Spinal cord (tissue), 9 donors: ENCODE measurements at regions not wholly inside any gene's neighbourhood (a gene's known extent, or its start where the extent isn't known, plus 50 kb on each side); places are given as distances from the start of the nearest gene placed in this dataset.

Experiments used
- DNase-seq, 6 donors: peaks; one replicate each; pipeline versions ENCODE4 v3.0.0 to v3.0.0-alpha.2; 2013 to 2015; ENCODE audit warnings: low spot score in 6 of 6, low read depth in 4 of 6
- H3K27ac ChIP-seq: one replicate; pipeline ENCODE4 v1.5.1; 2013; ENCODE audit warnings: low read depth, low read length, control low read depth
- H3K27me3 ChIP-seq: one replicate; pipeline ENCODE4 v1.6.1; 2013; ENCODE audit warnings: low read length; ENCODE audit not compliant: control insufficient read depth, insufficient read depth
- H3K36me3 ChIP-seq: one replicate; pipeline ENCODE4 v1.6.1; 2013; ENCODE audit warnings: low read length; ENCODE audit not compliant: control insufficient read depth, insufficient read depth
- H3K4me1 ChIP-seq: one replicate; pipeline ENCODE4 v1.6.1; 2013; ENCODE audit warnings: low read length; ENCODE audit not compliant: control insufficient read depth, insufficient read depth
- H3K4me3 ChIP-seq: one replicate; pipeline ENCODE4 v1.5.1; 2013; ENCODE audit warnings: low read depth, low read length, control low read depth
- H3K9me3 ChIP-seq: one replicate; pipeline ENCODE4 v1.6.1; 2013; ENCODE audit warnings: low read length; ENCODE audit not compliant: control insufficient read depth, insufficient read depth
- WGBS: methylation state at CpG from one replicate; pipeline ENCODE4 v1.1.5; 2013; ENCODE audit warnings: missing lambda C conversion rate; ENCODE audit not compliant: insufficient coverage; 5-methylcytosine and 5-hydroxymethylcytosine counted together
- donor health status: healthy.

DNA sequence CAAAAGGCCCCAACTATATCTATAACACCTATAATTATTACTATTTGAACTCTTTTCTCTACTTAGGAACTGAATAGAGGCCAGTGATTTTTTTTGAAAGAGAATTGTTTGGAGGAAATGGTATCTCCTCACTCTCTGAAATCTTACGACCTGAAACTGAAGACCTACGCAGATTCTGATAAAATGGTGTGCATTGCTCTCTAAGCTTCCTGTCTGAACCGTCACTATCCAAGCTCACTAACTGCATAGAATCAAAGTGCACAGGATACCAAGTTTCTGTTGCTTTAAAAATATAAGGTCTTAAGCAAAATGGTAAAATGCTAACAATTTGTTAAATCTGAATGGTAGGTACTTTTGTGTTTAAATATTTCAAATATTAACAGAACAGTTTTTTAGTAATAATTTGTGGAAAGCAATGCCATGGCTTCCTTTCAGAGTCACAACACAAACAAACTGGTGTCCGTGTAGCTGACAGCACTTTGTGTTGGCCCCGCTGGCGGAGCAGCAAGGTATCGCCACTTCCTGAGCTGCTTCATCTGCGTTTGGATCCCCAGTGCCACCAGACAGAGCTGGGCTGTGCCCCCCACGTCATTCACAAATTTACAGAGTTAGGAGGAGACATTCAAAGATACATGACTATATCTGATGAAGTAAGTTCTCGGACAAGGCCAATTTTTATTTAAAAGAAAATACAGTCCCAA lies 313.9 kb downstream of the FBXW7 start:
- 92% methylated on average over 5 of the region's 10 CpGs for WGBS
- DNase-seq: no peak
- Histone ChIP-seq H3K27ac (no peak overlapping the region), H3K4me1 (peaks cover 3% of the 10 kb centered on the region), H3K27me3 (no peaks in the 10 kb centered on the region), H3K36me3 (no peaks in the 10 kb centered on the region), H3K4me3 (no peak overlapping the region), H3K9me3 (no peaks in the 10 kb centered on the region)

DNA sequence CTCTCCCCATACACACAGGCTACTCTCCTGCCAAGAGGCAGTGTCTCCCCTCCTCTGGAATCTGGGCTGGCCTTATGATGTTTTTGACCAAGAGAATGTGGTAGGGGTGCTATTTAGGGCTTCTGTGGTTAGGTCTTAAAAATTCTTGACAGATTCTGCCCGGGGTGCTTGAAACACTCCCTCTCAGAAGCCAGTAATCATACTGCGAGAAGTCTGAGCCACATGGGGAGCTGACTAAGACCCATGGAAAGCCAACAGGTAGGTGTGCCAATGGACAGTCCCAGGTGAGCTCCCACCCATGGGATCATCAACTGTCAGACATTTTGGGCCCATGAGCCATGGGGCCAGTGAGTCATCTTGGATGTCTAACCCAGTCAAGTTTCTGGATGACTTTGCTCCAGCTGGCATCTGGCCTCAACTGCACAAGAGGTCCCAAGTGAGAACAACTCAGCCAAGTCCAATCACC lies 315.7 kb downstream of the FBXW7 start:
- no peak for DNase-seq
- Histone ChIP-seq H3K27me3 (no peaks in the 10 kb centered on the region), H3K9me3 (no peaks in the 10 kb centered on the region), H3K4me3 (no peak overlapping the region), H3K36me3 (no peaks in the 10 kb centered on the region), H3K4me1 (peaks cover 3% of the 10 kb centered on the region), H3K27ac (no peak overlapping the region)
- WGBS: 100% methylated on average over 2 of the region's 2 CpGs

DNA sequence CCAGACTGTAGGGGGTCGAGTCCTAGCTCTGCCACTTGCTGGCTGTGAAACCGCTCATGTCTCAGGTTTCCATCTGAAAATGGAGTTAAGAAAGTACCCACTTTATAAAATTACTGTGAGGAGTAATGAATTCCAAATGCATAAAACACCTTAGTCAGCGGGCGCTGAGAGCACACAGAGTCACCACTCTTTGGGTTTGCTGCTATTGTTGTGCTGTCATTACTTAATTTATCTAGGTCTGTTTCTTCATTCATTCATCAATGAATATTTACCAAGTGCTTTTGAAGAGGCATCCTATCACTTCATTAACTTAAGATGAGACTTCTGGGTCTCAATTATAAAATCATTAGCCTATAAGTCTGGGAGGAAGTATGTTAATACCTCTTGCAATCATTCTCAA lies 317.3 kb downstream of the FBXW7 start:
- H3K4me3 ChIP-seq: no peak overlapping the region
- no CpG with 5 or more reads among the region's 4 CpGs for WGBS
- H3K27ac ChIP-seq: no peak overlapping the region
- peaks cover 3% of the 10 kb centered on the region for H3K4me1 ChIP-seq
- H3K9me3 ChIP-seq: no peaks in the 10 kb centered on the region
- no peaks in the 10 kb centered on the region for H3K36me3 ChIP-seq
- no peak for DNase-seq
- H3K27me3 ChIP-seq: no peaks in the 10 kb centered on the region

DNA sequence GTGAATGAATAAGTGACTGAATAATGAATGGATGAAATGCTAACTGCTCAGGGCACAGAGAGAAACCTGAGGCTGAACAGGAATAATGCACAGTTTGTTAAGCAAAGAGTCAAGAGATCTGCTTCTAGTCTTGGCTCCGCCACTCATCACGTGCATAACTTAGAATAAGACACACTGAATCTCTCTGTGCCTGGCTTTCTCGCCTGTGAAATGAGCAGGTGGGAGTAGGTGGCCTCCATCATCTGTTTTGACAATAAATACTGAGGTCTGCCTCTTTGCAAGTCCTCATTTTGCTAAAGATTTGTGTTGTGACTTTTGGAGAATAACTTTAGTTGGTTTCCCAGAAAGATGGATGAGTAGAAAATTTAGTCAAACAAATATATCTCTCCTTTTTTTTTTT lies 318.0 kb downstream of the FBXW7 start:
- no peak overlapping the region for H3K27ac ChIP-seq
- no CpG with 5 or more reads among the region's 3 CpGs for WGBS
- peak in 1 of 6 donors; percentile 19 for DNase-seq

DNA sequence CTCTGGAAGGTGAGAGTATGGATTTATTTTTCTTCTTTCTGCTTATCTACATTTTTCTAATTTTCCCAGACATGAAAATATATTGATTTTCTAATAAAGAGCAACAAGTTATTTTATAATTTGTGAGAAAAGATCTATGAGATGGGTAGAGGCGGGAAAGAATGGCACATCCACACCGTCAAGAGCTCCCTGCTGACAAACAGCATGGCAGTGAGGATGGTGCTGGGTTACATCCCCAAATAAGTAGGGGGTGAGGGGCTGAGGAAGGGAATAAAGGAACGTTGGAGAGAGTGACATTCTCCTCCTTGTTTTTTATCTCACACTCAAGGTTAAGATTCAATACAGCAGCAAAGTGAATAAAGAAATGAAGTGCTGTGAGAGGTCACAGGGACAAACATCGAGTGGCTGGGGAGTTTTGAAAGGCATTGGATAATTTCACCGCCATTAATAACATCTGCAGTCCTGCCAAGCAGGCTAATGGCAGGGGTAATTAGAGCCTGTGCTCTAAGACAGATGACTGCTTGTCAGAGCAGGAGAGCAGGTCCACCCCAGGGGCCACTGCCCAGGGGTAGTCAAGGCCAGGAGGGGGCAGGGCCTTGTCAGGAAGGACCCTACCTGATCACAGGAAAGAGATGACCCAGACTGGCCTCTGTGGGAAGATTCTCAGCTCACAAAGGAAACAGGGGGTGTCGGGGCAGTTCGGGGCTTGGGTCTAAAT lies 323.8 kb downstream of the FBXW7 start:
- no peak for DNase-seq

More for the DNA sequence above, 318.0 kb downstream of the FBXW7 start:
- Histone ChIP-seq H3K4me3 (no peak overlapping the region), H3K27me3 (no peaks in the 10 kb centered on the region), H3K36me3 (no peaks in the 10 kb centered on the region), H3K4me1 (peaks cover 3% of the 10 kb centered on the region), H3K9me3 (no peaks in the 10 kb centered on the region)

DNA sequence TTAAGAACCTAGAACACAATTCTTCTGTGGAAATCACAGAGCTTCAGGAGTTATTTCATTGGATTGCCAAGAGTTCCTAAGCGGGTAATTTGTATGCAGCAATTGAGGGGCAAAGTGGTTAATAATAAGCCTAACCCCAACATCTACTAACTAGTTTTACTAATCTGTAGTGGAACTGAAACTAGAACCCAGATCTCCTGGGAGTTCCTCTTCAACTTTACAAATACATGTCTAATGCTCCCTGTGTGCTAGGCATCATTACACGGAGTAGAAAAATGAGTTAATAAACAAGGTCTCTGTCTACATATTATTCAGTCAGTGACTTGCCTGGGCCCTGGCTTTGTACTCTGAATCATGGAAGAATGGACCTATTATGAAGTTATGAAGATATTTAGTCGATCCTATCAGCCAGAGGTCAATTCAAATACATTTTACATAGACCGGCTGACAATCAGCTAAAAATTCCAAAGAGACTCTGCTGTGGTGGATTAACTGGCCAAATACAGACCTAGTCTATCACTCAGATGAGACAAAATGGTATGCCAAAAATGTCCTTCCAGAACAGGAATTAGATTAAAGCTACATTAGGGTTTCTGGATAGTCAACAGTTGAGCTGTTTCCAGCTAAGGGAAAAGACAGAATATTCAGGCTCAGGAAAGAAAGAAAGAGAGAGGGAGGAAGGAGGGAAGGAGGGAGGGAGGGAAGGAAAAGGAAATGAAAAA lies 326.0 kb downstream of the FBXW7 start:
- H3K27me3 ChIP-seq: no peaks in the 10 kb centered on the region
- H3K9me3 ChIP-seq: no peaks in the 10 kb centered on the region
- no peak for DNase-seq
- no CpG with 5 or more reads among the region's 4 CpGs for WGBS
- no peaks in the 10 kb centered on the region for H3K4me1 ChIP-seq
- H3K27ac ChIP-seq: no peak overlapping the region
- H3K4me3 ChIP-seq: no peak overlapping the region
- no peaks in the 10 kb centered on the region for H3K36me3 ChIP-seq

More for the DNA sequence above, 323.8 kb downstream of the FBXW7 start:
- Histone ChIP-seq H3K4me1 (no peaks in the 10 kb centered on the region), H3K4me3 (no peak overlapping the region), H3K9me3 (no peaks in the 10 kb centered on the region), H3K36me3 (no peaks in the 10 kb centered on the region), H3K27me3 (no peaks in the 10 kb centered on the region), H3K27ac (no peak overlapping the region)
- 42% methylated on average over 3 of the region's 7 CpGs for WGBS

DNA sequence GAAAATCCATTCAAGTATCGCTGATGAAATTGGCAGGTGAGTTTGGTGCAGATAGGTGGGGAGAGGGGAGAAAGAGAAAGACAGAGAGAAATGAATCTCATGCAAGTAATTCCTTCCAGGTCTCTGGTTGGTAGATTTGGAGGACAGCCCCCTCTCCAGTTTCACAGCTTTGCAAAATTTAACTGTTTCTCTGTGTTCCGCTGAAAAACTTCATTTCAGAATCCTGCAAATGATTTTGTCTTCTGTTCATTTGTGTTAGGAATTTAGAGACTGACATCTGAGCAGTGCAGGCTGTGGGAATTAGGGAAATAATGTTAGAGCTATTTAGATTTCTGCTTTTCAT lies 328.5 kb downstream of the FBXW7 start:
- H3K27ac ChIP-seq: no peak overlapping the region
- no peaks in the 10 kb centered on the region for H3K27me3 ChIP-seq
- no peaks in the 10 kb centered on the region for H3K36me3 ChIP-seq
- H3K9me3 ChIP-seq: no peaks in the 10 kb centered on the region
- DNase-seq: peak in 2 of 6 donors; percentile 21 to 44
- no peaks in the 10 kb centered on the region for H3K4me1 ChIP-seq
- no peak overlapping the region for H3K4me3 ChIP-seq
- 29% methylated on average over 1 of the region's 2 CpGs for WGBS

DNA sequence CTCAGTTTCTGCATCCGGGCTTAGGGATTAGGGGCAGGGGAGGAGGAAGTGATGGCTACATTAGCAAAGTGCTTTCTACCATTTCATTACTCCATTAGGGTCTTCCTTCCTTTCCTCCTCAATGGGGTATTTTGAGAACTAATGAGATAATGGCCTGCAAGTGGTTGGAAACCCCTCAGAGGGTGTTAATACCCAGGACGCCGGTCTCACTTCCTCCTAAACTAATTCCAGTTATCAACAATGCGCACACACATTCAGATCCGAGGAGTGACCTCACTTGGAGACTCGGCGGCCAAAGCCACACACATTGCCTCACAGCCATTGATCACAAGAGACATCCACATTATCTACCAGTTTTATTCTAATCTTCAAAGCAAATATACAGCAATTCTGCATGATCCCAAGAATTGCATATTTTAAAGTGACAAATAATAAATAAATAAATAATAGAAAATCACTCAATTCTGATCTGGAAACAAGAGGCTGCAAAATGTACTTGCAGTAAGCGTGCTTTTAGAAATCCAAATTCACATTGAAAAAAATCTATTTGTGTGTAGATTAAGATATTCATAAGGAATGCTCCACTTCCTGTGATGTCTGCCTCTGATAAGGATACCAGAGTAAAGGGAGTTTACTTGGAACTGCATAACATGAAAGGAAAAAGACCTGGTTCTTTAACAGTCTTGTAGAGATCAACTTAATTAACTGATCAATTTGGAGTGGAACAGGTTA lies 329.1 kb downstream of the FBXW7 start:
- Histone ChIP-seq H3K36me3 (no peaks in the 10 kb centered on the region), H3K9me3 (no peaks in the 10 kb centered on the region), H3K27me3 (no peaks in the 10 kb centered on the region), H3K4me3 (no peak overlapping the region), H3K27ac (no peak overlapping the region), H3K4me1 (no peaks in the 10 kb centered on the region)
- DNase-seq: no peak
- 68% methylated on average over 4 of the region's 8 CpGs for WGBS

DNA sequence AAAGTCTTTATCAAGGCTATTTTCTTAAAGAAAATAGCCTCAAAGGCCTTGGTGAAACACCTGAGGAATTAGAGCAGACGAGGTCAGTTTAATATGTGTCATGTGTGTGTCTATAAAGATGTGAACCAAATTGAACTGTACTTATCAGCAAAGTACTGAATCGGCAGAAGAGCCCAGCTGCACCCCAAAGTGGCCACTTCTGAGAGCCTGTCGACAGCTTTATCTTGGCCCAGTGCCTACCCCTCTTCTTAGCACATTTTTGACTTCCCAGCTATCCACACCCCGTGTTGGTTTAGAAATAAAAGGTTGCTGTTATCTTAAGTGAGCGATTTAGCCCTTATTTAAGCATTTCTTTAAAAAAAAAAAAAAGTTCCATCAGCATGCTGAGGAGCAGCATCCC lies 329.7 kb downstream of the FBXW7 start:
- Histone ChIP-seq H3K4me1 (no peaks in the 10 kb centered on the region), H3K27me3 (no peaks in the 10 kb centered on the region), H3K4me3 (no peak overlapping the region), H3K36me3 (no peaks in the 10 kb centered on the region), H3K9me3 (no peaks in the 10 kb centered on the region), H3K27ac (no peak overlapping the region)
- WGBS: 53% methylated on average over 2 of the region's 5 CpGs
- DNase-seq: peak in 1 of 6 donors; percentile 22
